ENCODE measurements at regions not wholly inside any gene's neighbourhood (a gene's known extent, or its start where the extent isn't known, plus 50 kb on each side); places are given as distances from the start of the nearest gene placed in this dataset.
A peak's percentile ranks its signal among the peaks of the same experiment; 100 is the strongest.

GRCh38 chr6:48894469-48894868, 568.6 kb downstream of the MMUT start:
- no peak for DNase-seq

- no peak for DNase-seq
Observed at GRCh38 chr6:48893048-48893447, 570.0 kb downstream of the MMUT start.

DNA sequence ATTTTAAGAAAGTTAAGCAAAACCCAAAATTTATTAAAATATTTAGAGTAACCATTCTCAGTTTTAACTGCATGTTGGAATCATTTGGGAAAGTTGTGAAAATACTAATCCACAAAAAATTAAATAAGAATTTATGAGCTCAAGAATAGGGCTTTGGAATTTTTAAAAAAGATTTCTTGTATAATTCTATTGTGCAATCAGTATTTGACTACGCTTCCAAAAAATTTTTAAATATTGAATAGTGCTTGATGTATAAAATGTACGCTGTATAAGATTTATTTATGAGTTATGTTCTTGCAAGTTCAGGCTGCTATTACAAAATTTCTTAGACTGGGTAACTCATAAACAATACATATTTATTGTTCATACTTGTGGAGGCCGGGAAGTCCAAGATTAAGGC, 571.7 kb downstream of the MMUT start:
- DNase-seq: no peak

DNA sequence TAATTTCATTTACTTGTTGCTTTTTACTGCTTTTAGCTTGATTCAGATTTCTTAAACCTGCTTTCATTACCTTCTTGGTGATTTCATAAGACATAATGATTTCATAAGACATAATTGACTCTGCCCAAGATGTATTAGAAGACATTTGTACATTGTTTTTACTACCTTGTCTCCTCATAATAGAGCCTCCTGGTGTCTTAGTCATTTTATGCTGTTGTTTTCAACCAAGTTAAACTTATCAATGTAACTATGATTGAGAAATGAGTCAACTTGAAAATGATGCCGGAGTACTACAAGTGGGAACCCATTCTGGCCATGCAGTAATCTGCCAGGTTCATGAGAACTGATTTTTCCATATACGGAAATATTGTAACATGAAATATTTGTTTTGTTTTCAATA, 573.6 kb downstream of the MMUT start:
- DNase-seq: no peak

- DNase-seq: no peak
Observed at GRCh38 chr6:48883116-48883515, 579.9 kb downstream of the MMUT start.

- no peak for DNase-seq
Observed at GRCh38 chr6:48881551-48881950, 581.5 kb downstream of the MMUT start.

- DNase-seq: peak; percentile 2
Observed at GRCh38 chr6:48869595-48869994, 593.5 kb downstream of the MMUT start.

DNA sequence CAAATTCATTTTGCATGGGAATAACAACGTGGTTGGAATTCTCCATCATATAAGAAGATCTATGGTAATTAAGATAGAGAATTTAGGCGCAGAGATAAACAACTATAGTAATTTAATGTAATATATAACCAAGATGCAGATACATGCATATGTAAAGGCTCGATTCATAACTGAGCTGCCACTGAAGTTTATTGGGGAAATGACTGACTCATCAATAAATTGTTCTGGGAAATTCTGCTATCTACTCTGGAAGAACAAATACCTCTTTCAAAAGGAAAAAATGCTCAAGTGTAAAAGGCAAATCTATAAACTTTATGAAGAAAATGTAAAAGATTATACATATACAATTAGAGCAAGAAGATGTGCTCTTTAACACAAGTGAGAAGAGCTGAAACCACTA, 596.4 kb downstream of the MMUT start:
- DNase-seq: no peak

DNA sequence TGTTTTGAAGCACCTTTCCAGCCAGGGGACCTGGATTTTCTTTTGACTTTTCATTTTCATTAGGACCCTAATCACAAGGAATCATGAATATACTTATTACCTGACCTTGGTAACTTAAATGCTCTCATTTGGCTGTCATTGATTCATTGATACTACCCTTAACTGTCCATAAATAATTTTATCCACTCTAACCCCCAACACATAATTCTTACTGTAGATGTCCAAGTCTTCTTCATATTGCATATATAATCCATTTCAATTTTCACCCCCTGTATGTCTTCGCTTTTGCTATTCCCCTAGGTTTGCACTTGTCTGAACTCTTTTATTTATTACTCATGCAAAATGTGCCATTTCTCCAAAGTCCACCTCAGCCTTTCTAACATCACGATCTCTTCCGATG, 602.9 kb downstream of the MMUT start:
- DNase-seq: no peak

- no peak for DNase-seq
Observed at GRCh38 chr6:48859562-48860123, 603.4 kb downstream of the MMUT start.

- DNase-seq: no peak
Observed at GRCh38 chr6:48845219-48845618, 617.8 kb downstream of the MMUT start.

- DNase-seq: no peak
Observed at GRCh38 chr6:48844696-48845095, 618.4 kb downstream of the MMUT start.

GRCh38 chr6:48840896-48841295, 622.2 kb downstream of the MMUT start:
- DNase-seq: no peak

DNA sequence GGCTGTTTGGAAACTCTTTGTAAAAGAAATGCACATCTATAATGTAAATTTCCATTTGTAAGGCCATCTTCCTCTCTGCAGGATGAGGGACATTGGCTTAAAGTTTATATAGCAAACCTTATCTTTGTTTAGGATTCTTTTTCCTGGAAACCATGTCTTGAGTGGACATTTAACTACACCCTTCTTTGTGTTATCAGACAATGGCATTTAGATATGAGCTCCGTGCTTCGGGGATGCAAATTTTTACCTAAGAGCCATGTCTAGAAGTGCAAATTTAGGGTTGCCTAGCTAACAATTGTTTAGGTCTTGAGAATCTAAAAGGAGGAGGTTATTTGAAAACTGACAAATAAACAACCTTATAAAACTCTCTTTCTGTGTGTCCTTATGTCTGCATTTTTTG, 623.8 kb downstream of the MMUT start:
- no peak for DNase-seq

GRCh38 chr6:48837744-48838143, 625.3 kb downstream of the MMUT start:
- DNase-seq: no peak

DNA sequence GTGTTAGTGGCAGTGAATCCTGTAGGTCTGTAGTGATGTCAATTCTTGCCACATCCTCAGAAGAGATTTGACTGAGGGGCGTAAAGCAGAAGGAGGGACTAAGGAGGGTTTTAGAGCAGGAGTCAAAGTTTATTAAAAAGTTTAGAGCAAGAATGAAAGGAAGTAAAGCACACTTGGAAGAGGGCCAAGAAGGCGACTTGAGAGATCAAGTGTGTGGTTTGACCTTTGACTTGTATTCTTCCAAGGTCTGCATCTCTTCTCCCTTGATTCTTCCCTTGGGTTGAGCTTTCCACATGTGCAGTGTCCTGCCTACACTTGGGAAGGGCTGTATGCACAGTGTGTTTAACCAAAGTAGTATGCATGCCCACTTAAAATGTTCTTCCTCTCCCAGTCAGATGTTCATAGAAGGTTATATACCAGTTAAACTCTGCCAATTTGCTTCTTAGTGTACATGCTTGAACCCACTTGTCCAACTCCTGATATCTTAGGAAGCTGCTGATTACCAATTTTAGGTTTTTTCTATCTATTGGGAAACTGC, 627.6 kb downstream of the MMUT start:
- DNase-seq: peak; percentile 4

- peak; percentile 12 for DNase-seq
Observed at GRCh38 chr6:48834706-48835105, 628.3 kb downstream of the MMUT start.

- DNase-seq: no peak
Observed at GRCh38 chr6:48833916-48834315, 629.1 kb downstream of the MMUT start.

DNA sequence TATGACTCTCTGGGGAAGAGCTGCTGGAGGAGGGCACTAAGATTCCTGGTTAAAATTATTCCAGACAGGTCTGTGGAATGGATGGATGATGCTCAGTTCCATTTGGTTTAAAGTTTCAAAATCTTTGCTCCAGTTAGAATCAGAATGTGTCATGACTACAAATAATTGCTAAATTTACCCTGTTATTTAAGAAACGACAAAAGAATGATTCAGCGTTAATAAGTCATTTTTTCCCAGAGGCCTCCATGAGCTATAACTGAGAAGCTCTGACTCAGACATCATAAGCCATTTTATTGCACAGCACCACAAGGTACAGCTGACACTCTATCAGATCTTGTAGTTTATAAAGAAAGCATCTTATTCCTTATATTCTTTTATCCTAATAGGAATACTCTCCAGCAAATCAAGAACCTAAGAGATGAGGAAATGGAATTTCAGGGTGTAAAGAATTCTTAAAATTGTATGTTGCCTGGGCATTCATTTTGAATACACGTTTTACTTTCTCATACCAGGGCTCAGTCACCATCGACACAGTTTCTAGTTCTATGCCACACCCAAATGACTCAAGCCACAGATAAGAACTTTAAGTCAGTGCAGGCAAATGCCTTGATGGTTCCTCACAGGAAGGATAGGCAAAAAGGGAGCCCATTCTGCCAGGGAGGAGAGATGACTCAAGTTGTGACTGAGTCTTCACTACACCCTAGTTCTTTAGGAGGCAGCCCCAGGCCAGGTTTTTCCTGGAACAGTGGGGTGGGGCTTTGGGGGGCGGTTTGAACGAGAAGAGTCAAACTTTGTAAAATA, 636.0 kb downstream of the MMUT start:
- DNase-seq: peak; percentile 99

GRCh38 chr6:48826152-48826515, 636.9 kb downstream of the MMUT start:
- DNase-seq: peak; percentile 61

GRCh38 chr6:48825501-48826151, 637.4 kb downstream of the MMUT start:
- peak; percentile 23 for DNase-seq

DNA sequence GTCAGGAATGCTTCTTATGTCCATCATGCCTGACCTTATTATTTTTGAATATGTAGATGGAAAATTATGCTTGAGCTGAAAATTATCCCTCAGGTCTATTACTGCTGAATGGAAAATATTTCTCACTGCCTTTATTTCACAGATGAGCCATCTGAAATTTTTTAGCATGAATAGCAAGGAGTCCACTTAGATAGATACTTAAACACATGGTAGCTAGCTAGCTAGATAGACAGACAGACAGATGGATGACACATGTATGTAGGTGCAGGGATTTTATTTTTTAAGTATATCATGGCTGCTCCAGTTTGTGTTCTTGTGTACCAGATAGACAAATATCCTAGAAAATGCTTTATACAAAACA, 645.0 kb downstream of the MMUT start:
- no peak for DNase-seq

DNA sequence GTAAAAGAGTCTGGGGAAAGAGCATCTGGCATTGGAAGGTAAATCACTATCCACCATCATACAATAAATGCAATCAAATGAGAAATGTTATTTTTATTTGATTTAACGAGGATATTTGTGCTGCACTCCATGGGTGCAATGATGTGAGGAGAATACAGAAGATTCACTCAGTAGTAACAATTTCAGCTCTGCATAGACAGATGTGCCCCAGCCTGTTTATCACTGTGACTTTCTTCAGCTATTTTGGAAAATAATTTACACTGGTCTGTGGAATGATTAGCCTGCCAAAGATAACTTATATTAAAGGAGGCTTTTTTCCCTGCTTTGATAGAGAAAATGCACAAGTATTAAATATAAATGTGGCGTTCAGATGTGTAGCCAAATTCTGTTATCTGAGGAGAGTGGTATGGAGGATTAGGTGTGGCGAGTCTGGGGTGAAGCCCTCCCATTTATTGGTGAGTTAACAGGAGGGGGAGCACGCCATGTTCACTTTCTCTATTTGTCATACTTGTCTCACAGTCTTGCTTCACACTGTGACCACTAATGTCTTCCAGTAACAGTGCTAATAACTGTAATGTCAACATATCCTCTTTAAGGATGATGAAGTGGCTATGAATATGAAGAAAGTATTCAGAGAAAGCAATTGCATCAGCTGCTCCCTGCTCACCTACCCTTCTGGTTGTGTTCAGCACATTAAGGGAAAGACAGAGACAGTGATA, 645.6 kb downstream of the MMUT start:
- DNase-seq: peak; percentile 57

Data from fibroblast of skin of back (primary cell).